ENCODE measurements at regions not wholly inside any gene's neighbourhood (a gene's known extent, or its start where the extent isn't known, plus 50 kb on each side); places are given as distances from the start of the nearest gene placed in this dataset.

GRCh38 chr4:164221631-164222030, 532.3 kb upstream of the SMIM31 start:
- Histone ChIP-seq H3K23me2 (ENCODE audit: low read depth, low read length) (no peaks in the 10 kb centered on the region), H3K9me3 (ENCODE audit: insufficient read depth in 2 of 2, low read depth in 1 of 2, low read length in 1 of 2) (no peaks in the 10 kb centered on the region), H3K79me2 (ENCODE audit: control insufficient read depth in 1 of 2, insufficient read depth in 2 of 2, low read length in 2 of 2) (no peaks in the 10 kb centered on the region), H2AK5ac (ENCODE audit: low read depth, low read length) (no peak overlapping the region), H2AFZ (ENCODE audit: low read length) (no peak overlapping the region), H4K20me1 (replicated peaks in 1 of 2; ENCODE audit: control insufficient read depth in 1 of 2, insufficient read depth in 2 of 2, low read length in 2 of 2) (no peaks in the 10 kb centered on the region), H3K18ac (ENCODE audit: extremely low read depth, low read length) (no peak overlapping the region), H2BK20ac (ENCODE audit: low read length) (no peak overlapping the region), H3K4me1 (replicated peaks in 1 of 4; ENCODE audit: control insufficient read depth in 3 of 4, insufficient read depth in 4 of 4, low read length in 3 of 4) (no peaks in the 10 kb centered on the region), H3K4ac (replicated peaks; ENCODE audit: insufficient read length, low read depth, low read length) (no peak overlapping the region), H3K14ac (ENCODE audit: insufficient read length) (no peak overlapping the region), H3K56ac (replicated peaks; ENCODE audit: insufficient read length, low read depth, low read length) (no peak overlapping the region), H2BK15ac (ENCODE audit: low read length) (no peak overlapping the region), H3K27me3 (replicated peaks in 1 of 4; ENCODE audit: control insufficient read depth in 3 of 4, extremely low read depth in 1 of 4, insufficient read depth in 3 of 4, low read length in 3 of 4) (no peaks in the 10 kb centered on the region), H4K91ac (replicated peaks; ENCODE audit: insufficient read length, low read length) (no peak overlapping the region), H4K8ac (ENCODE audit: extremely low read depth, insufficient read depth, low read length) (no peak overlapping the region), H2BK120ac (replicated peaks; ENCODE audit: low read depth, low read length) (no peak overlapping the region), H3K4me2 (ENCODE audit: insufficient read depth in 1 of 2, low read depth in 2 of 2, low read length in 2 of 2) (no peak overlapping the region), H3K4me3 (ENCODE audit: extremely low read depth in 1 of 4, insufficient read depth in 2 of 4, low read depth in 3 of 4, low read length in 4 of 4) (no peak overlapping the region), H3K9ac (replicated peaks in 1 of 4; ENCODE audit: extremely low read depth in 1 of 4, low read depth in 3 of 4, low read length in 3 of 4) (no peak overlapping the region), H3K27ac (ENCODE audit: low read depth, low read length) (no peak overlapping the region), H3K79me1 (ENCODE audit: low read depth, low read length) (no peaks in the 10 kb centered on the region), H4K5ac (ENCODE audit: insufficient read length, low read depth, low read length) (no peak overlapping the region), H2BK5ac (ENCODE audit: low read depth, low read length) (no peak overlapping the region), H3K23ac (ENCODE audit: insufficient read length) (no peak overlapping the region), H3K36me3 (ENCODE audit: control insufficient read depth in 2 of 4, insufficient read depth in 4 of 4, low read length in 3 of 4) (no peaks in the 10 kb centered on the region), H2BK12ac (ENCODE audit: low read depth, low read length) (no peak overlapping the region)
- no peak for DNase-seq (ENCODE audit: low read depth in 1 of 2, low spot score in 2 of 2)
- no peak for TF ChIP-seq GABPA (IDR thresholded peaks at IDR 0.05; ENCODE audit: borderline replicate concordance, insufficient read depth, low read length)
- TF ChIP-seq RBBP5 (IDR thresholded peaks at IDR 0.05; ENCODE audit: borderline replicate concordance, low read depth, low read length), result no peak
- no peak for TF ChIP-seq SP2 (IDR thresholded peaks at IDR 0.05; ENCODE audit: low read length)
- TF ChIP-seq HDAC2 (IDR thresholded peaks at IDR 0.05; ENCODE audit: borderline replicate concordance in 1 of 2, low read depth in 2 of 2, low read length in 2 of 2), result no peak
- no peak for TF ChIP-seq SIN3A (conservative IDR thresholded peaks at IDR 0.05 in 1 of 2, IDR thresholded peaks at IDR 0.05 in 1 of 2; ENCODE audit: low read depth in 1 of 2, low read length in 2 of 2)
- WGBS, 2 experiments (ENCODE audit: extremely low coverage in 1 of 2, insufficient coverage in 1 of 2, insufficient read length in 1 of 2, insufficient replicate concordance in 2 of 2, low coverage in 1 of 2, low lambda C conversion rate in 2 of 2, missing lambda C conversion rate in 1 of 2), result 89% methylated on average over 1 of the region's 1 CpG; no CpG with 5 or more reads in 1 of the 2 experiments
- CTCF ChIA-PET (ENCODE audit: partially characterized antibody), result no interaction called here
- FAIRE-seq, result no peak
- POLR2A ChIA-PET (ENCODE audit: partially characterized antibody), result no interaction called here

Data from H1 (cell line).